ENCODE measurements at regions not wholly inside any gene's neighbourhood (a gene's known extent, or its start where the extent isn't known, plus 50 kb on each side); places are given as distances from the start of the nearest gene placed in this dataset.
"Not testable (repeated sequence)": the region's sequence is repeated elsewhere in the genome, so short reads cannot be mapped to it uniquely, and the experiment has no call there.

GRCh38 chr15:81660976-81661375, 287.0 kb upstream of the TMC3 start:
- no peak for TF ChIP-seq CTCF (conservative IDR thresholded peaks at IDR 0.05; ENCODE audit: low read depth, low read length)
- H3K4me3 ChIP-seq (ENCODE audit: low read depth, low read length), result no peak overlapping the region
- DNase-seq (ENCODE audit: low read depth), result no peak

GRCh38 chr15:81653259-81653658, 279.2 kb upstream of the TMC3 start:
- no peak overlapping the region for H3K4me3 ChIP-seq (ENCODE audit: low read depth, low read length)
- no peak for TF ChIP-seq CTCF (conservative IDR thresholded peaks at IDR 0.05; ENCODE audit: low read depth, low read length)
- no peak for DNase-seq (ENCODE audit: low read depth)

GRCh38 chr15:81645470-81645869, 271.5 kb upstream of the TMC3 start:
- no peak overlapping the region for H3K4me3 ChIP-seq (ENCODE audit: low read depth, low read length)
- no peak for DNase-seq (ENCODE audit: low read depth)
- TF ChIP-seq CTCF (conservative IDR thresholded peaks at IDR 0.05; ENCODE audit: low read depth, low read length), result no peak

- TF ChIP-seq CTCF (conservative IDR thresholded peaks at IDR 0.05; ENCODE audit: low read depth, low read length), result no peak
- DNase-seq (ENCODE audit: low read depth), result no peak
- no peak overlapping the region for H3K4me3 ChIP-seq (ENCODE audit: low read depth, low read length)
Observed at GRCh38 chr15:81643771-81644170, 269.8 kb upstream of the TMC3 start.

GRCh38 chr15:81642451-81642990, 268.5 kb upstream of the TMC3 start:
- peak; percentile 24 for DNase-seq (ENCODE audit: low read depth)
- no peak overlapping the region for H3K4me3 ChIP-seq (ENCODE audit: low read depth, low read length)
- no peak for TF ChIP-seq CTCF (conservative IDR thresholded peaks at IDR 0.05; ENCODE audit: low read depth, low read length)

GRCh38 chr15:81636064-81636463, 262.1 kb upstream of the TMC3 start:
- not testable (repeated sequence) for DNase-seq (ENCODE audit: low read depth); H3K4me3 ChIP-seq (ENCODE audit: low read depth, low read length)

GRCh38 chr15:81633889-81634288, 259.9 kb upstream of the TMC3 start:
- no peak overlapping the region for H3K4me3 ChIP-seq (ENCODE audit: low read depth, low read length)
- TF ChIP-seq CTCF (conservative IDR thresholded peaks at IDR 0.05; ENCODE audit: low read depth, low read length), result no peak
- DNase-seq (ENCODE audit: low read depth), result no peak
